ENCODE measurements at regions not wholly inside any gene's neighbourhood (a gene's known extent, or its start where the extent isn't known, plus 50 kb on each side); places are given as distances from the start of the nearest gene placed in this dataset.

GRCh38 chr4:165610679-165611437 lies 232.1 kb downstream of the CPE start:
- no peak for DNase-seq (ENCODE audit: low read depth, low spot score)

DNA sequence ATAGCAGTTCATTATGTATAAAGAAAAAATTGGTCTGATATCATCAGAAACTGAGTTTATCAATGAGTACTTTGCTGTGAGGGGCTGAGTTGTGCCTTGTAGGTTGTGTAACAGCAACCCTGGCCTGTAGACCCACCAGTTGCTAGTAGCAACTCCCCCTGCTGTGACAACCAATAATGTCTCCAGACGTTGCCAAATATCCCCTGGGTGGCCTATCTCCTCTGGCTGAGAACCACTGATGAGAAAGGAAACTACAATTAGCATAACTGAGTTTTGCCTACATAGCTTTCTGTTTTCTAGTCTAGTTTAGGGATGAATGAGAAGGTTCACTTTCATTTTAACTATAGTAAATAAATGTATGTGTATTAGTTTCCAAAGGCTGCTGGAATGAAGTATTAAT lies 234.1 kb downstream of the CPE start:
- no peak for DNase-seq (ENCODE audit: low read depth, low spot score)

- DNase-seq (ENCODE audit: low read depth, low spot score), result no peak
These were observed 234.8 kb downstream of the CPE start for GRCh38 chr4:165613581-165613980.

GRCh38 chr4:165620913-165621312 lies 242.1 kb downstream of the CPE start:
- DNase-seq (ENCODE audit: low read depth, low spot score), result no peak

DNA sequence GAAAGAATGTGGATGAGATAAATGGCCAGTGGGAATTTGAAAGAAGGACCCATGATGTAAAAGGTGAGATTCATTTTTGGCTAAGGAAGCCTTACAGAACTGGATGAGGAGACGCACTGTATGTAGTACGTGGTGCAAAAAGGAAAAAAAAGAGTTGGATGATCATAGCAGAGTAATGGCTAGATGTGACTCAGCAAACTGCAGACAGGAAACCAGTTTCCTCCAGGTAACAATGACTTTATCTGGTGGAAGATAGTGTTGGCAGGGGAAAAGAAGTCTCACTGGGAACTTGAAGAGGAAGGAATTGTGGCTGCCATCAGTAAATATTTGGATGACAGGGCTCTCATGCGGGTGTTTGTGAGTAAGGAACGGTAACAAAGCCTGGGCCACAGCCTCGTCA lies 243.2 kb downstream of the CPE start:
- no peak for DNase-seq (ENCODE audit: low read depth, low spot score)

GRCh38 chr4:165625281-165625680 lies 246.5 kb downstream of the CPE start:
- DNase-seq (ENCODE audit: low read depth, low spot score), result no peak

DNA sequence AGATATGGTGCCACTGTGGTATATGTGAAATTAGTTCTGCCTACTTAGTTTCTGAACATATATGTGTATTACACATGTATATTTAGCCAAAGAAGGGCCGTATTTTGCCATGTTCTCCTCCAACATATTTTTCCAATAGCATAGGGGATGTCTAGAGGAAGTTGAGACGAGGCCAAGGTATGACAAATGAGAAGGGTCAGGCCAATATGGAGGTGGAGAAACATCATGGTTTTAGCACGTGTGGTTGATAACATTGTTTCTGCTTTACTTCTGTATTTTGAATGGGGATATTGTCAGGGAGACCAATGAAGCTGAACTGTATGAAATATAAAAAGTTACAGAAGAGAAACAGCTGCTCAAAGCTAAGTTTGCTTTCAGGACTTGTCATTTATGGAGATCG lies 246.7 kb upstream of the TLL1 start:
- no peak for DNase-seq (ENCODE audit: low read depth, low spot score)

- no peak for DNase-seq (ENCODE audit: low read depth, low spot score)
These were observed 245.9 kb upstream of the TLL1 start for GRCh38 chr4:165627128-165627527.

GRCh38 chr4:165627548-165627947 lies 245.5 kb upstream of the TLL1 start:
- no peak for DNase-seq (ENCODE audit: low read depth, low spot score)

GRCh38 chr4:165628572-165628971 lies 244.5 kb upstream of the TLL1 start:
- DNase-seq (ENCODE audit: low read depth, low spot score), result no peak

DNA sequence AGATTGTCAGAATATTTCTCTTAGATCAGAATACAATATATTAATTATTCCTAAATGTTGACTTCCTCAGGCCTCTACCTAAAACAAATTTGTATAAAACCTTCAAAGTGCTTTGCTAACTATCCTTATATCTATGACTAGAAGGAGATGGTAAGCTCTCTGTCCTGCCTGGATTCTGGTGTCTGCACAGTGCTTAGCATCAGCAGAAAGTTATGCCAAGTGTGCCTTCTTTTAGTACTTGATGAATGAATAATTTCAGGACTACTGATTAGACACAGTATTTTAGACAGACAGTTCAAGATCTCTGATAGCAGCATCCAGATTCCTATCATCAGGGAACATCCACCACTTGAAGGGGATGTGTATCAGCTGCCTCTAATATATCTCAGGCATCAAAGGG lies 242.4 kb upstream of the TLL1 start:
- no peak for DNase-seq (ENCODE audit: low read depth, low spot score)

- DNase-seq (ENCODE audit: low read depth, low spot score), result no peak
These were observed 241.7 kb upstream of the TLL1 start for GRCh38 chr4:165631208-165631894.

- DNase-seq (ENCODE audit: low read depth, low spot score), result peak; percentile 29
These were observed 241.1 kb upstream of the TLL1 start for GRCh38 chr4:165631912-165632311.

DNA sequence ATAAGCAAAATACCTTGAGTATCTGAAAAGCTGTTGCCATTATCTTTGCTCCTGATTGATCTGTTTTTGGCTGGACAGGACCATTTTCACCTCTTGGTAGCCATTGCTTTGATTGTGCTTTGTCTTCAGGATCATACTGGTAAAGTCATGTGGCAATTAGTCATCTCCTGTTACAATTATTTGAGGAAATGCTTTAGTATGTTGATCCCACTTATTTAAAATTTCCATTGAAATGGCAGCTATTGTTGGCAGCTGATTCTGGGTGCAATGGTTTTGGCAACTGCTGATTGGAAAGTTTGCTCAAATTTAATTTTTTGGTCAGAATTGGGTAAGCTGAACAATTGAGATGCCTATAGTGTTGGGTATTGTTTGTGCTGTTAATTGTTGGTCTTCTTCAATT lies 238.3 kb upstream of the TLL1 start:
- no peak for DNase-seq (ENCODE audit: low read depth, low spot score)

- DNase-seq (ENCODE audit: low read depth, low spot score), result no peak
These were observed 237.7 kb upstream of the TLL1 start for GRCh38 chr4:165635381-165635780.

GRCh38 chr4:165635951-165636350 lies 237.1 kb upstream of the TLL1 start:
- DNase-seq (ENCODE audit: low read depth, low spot score), result no peak

GRCh38 chr4:165651901-165652300 lies 221.1 kb upstream of the TLL1 start:
- no peak for DNase-seq (ENCODE audit: low read depth, low spot score)

GRCh38 chr4:165654556-165654955 lies 218.5 kb upstream of the TLL1 start:
- no peak for DNase-seq (ENCODE audit: low read depth, low spot score)

GRCh38 chr4:165656399-165656798 lies 216.6 kb upstream of the TLL1 start:
- no peak for DNase-seq (ENCODE audit: low read depth, low spot score)

DNA sequence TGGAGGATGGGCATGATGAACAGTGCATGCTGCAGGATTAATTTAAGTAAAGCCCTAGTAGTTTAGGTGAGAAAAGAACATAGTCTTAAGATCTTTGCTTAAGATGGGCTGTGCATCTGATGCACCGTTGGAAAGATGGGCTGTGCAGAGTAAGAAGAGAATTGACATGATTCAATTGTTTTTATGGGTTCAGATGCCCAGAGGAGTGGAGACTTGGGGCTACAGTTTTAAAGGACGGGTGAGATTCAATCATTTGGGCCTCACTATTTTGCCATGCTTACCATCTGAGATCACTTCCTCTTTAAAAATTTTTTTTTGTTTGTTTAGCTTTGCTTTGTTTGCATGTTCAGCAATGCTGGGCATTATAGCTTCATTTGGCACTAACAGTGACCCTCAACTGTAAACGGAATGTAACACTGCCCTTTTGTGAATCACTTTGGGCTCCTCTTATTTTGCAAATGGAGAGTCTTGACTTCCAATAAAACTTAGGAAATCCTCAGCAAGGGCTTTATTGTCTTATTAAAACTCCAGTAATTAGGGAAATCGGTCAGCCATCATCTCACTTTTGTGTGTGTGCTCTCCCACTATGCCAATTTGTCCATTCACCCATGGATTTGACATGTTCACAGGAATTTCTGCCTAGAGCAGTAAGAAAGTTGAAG lies 216.1 kb upstream of the TLL1 start:
- no peak for DNase-seq (ENCODE audit: low read depth, low spot score)

GRCh38 chr4:165662341-165662740 lies 210.7 kb upstream of the TLL1 start:
- peak; percentile 62 for DNase-seq (ENCODE audit: low read depth, low spot score)

DNA sequence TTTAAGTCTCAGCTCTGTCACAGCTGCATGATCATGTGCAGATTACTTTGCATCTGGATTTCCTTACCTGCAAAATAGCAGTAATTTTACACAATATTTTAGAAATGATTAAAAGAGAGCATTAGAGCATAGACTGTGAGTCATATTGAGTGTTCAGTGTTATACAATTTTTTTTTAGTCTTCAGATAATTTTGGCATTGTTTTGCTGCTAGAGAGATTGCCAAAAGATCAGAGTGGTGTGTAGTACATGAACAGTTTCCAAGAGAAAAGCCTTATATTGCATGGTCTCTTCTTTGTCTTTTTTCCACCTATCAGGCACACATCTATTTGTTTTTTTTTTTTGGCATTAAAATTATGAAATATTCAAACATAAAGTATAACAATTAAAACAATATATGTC lies 209.6 kb upstream of the TLL1 start:
- DNase-seq (ENCODE audit: low read depth, low spot score), result no peak

DNA sequence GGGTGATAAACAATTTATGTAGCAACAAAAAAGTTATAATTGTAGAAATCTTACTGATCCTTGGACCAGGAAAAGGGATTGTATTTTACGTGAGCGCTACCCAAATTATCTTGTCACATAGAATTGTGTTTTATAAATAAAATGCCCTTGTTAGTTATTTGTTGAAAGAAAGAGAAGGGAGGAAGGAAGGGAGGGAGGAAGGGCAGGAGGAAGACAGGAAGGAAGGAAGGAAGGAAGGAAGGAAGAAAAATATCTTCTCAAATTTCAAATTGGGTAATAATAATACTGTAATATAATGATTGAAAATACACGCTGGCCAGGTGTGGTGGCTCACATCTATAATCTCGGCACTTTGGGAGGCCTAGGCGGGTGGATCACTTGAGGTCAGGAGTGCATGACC lies 206.2 kb upstream of the TLL1 start:
- no peak for DNase-seq (ENCODE audit: low read depth, low spot score)

Measured in astrocyte of the hippocampus (primary cell).